ENCODE measurements at regions not wholly inside any gene's neighbourhood (a gene's known extent, or its start where the extent isn't known, plus 50 kb on each side); places are given as distances from the start of the nearest gene placed in this dataset.
"Not testable (repeated sequence)": the region's sequence is repeated elsewhere in the genome, so short reads cannot be mapped to it uniquely, and the experiment has no call there.

DNA sequence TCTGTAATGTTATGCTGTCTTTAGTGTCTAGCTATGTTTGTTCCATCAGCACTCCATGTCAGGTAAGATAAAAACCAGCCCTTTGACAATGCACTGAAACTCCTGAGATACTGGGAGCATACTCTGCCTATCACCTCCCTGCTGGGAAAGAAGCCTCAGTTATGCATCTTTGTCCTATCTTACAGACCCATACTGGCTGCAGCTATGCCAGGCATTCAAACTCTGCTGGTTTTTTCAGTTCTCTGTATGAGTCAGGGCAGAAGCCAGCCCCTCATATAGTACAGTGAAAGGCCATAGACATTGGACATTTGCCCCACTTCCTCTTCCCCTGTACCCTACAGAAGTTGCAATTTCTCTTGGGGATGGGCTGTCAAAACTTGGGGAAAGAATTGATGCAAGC lies 181.1 kb upstream of the RGPD4 start:
- no peak for DNase-seq

DNA sequence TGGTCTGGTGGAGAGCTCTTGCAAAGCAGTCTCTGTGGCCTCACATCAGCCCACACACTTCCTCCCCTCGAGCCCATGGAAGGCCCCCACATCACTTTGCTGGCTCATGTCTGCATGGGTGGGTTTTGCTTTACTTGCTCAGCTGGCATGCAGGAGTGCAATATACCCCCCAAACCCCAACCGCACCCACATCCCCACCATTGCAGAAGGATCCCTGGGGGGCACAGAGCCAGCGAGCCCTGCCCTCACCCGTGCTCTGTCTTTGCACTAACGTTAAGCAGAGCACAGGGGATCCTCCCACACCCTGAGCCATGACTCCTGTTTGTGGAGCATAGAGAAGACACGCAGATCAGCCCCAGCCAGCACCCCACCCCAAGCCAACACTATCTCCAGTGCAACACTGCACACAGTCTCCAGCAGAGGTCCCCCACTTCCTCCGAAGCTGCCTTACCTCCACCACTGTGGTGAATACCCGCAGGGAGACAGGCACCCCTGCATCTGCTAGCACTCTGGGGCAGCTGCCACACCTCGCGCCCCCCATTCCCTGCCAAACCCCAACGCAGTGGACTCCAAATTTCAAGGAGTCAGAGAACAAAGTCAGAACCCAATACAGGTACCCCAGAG lies 177.8 kb upstream of the RGPD4 start:
- DNase-seq = no peak

DNA sequence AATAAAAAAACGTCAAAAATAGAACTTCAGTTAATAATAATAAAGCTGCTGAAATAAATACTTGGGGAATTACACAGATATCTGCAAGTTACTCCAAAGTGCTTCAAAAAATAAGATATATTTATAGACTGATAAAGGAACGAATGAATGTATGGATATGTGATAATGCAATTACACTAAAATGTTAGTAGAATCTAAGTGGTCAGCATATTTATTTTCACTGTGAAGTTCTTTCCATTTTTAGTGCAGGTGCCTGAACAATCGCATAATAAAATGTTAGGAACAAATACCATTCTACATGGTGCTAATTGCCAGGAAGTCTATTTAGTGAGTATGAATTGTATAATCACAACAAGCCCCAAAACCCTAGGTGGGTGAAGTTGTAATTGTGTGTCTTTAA lies 169.6 kb upstream of the RGPD4 start:
- no peak for DNase-seq

DNA sequence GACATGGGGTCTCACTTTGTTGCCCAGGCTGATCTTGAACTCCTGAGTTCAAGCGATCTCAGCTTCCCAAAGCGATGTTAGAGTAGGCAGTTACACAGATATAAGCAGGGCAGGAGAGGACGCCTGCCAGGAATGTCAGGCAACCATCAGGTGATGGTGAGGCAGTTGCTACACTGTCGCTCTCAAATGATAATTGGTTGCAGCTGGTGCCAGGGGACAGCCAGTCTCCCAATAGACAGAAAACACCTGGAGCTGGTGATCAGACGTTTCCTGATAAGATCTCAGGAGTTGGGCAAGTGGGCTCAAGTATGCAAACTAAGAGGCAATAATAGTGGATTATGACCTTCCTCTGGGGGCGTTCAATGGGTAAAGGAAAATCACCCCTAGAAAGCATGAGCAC lies 163.1 kb upstream of the RGPD4 start:
- DNase-seq = no peak

DNA sequence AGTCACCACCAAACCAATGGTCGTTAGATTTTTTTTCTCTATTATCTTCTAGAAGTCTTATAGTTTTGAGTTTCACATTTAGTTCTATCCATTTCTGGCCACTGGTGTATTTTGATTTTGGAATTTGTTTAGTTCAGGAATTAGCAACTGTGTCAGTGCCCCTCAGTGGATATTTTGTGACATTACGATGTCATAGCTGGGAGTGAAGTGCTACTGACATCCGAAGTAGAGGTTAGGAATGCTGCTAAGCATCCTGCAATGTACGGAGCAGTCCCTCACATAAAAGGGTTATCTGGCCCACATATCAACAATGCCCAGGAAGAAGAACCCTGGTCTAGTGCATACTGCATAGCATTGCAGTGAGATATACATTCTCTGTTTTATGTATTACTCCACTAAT lies 157.4 kb upstream of the RGPD4 start:
- no peak for DNase-seq

DNA sequence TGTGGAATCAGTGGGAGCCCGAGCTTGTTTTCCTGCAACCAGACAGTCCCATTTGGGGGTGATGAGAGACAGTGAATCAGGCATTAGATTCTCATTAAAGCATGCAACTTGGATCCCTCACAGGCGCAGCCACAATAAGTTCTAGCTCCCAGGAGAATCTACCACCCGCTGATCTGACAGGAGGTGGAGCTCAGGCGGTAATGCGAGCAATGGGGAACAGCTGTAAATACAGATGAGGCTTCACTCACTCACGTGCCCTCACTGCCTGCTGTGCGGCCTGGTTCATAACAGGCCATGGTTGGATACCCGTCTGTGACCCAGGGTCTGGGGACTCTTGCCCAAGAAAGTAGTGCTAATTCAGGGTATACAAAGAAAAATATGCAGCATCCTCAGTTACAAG lies 144.8 kb upstream of the RGPD4 start:
- DNase-seq = no peak

DNA sequence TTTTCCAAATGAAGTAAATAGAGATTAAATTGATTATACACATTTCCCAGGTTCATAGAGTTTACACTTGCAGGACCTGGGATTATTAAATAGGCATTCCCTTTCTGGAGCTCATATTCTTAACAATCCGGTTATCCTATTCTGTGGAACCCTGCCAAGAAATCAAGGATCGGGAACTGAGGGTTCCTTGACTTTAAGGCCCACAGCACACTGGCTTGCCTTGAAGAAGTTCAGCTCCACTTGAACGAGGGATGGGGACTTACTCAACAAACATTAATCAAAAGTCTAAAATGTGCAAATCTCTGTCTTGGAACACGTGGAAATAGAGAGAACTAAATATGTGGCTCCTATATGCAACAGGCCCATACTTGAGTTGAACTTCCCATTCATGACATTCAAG lies 142.3 kb upstream of the RGPD4 start:
- no peak for DNase-seq

DNA sequence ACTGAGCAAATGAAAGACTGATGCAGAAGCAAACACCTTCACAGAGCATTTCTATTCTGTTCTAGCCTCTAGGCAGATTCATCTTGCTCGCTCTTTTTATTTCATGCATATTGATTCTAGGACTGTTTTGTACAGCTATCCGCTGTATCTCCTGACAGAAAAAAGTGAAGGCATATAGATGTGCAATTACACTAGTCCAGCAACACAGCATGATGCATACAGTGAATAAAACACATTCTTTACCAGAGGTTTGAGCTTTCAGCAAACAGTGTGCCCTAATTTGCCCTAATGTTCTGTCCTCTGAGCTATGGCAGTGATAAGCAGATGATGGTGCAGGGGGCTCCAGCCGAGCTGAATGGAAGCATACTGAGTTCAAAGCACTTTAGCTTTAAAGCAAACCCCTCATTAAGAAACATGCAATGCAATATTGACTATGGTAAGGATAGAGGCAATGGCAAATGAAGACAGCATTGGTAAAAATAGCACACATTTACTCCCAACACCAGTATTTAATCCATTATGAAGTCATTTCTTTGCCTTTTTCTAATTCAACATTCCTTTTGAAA lies 141.2 kb upstream of the RGPD4 start:
- DNase-seq = peak; percentile 23

DNA sequence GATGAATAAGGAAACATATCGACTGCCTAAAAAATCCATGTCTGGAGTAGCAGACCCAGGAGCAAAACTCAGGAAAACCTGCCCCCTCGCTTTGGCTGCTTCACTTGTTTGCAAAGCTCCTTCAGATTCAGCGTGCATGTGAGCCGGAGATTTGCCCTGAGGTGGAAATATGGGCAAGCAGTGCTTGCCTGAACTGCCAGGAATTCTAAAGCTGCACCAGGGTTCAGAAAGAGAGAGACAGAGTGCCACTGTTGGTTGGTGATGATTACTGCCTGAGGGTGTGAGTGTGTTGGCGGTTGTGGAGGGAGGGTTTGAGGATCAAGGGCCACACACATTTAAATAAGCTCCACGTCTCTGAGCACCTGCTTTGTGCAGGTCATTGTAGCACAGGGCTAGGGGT lies 139.6 kb upstream of the RGPD4 start:
- no peak for DNase-seq

DNA sequence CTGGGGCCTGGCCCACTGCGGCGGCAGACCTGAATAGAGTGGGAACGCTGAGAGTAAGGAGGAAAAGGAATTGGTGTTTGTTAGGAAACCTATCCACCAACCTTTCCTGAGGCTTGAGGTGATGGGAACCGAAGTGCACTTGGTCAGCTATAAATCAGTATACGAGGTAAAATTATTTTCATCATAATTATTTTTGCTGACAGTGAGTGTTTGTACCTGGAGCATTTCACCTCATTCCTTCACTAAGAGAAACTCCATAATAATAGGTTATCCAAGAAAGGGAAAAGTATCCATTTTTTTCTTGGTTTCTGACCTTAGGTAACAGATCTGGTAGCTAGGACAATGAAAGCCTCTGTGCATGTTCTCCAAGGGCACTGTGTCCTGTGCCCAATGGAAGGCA lies 138.6 kb upstream of the RGPD4 start:
- DNase-seq = no peak

DNA sequence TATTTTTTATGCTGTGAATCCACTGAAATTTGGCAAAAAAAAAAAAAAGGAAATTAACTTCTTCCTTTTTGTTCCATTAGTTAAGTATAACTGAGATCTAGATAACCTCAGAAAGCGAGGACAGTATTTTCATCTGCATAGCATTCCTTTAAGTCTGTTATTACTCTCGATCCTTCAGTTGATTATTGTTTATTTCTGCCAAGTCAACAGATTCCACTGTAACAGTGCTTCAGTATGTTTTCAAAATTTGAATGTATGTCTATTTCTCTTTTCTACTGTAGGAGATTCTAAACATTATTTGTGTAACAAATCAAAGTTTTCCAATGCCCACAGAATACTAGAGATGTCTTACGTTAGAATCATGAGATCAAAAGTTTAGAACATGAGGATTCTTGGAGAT lies 133.1 kb upstream of the RGPD4 start:
- no peak for DNase-seq

DNA sequence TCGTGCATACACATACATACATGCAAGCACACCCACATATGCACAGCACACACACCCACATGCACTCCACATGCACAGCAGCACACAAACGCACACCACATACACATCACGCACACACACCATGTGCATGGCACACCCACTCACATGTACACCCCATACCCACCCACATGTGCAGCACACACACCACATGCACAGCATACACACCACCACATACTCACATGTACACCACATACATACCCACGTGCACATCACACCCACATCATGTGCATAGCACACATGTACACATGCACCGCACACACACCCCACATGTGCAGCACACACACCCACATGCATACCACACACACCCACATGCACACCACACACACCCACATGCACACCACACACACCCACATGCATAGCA lies 132.0 kb upstream of the RGPD4 start:
- DNase-seq = no peak

DNA sequence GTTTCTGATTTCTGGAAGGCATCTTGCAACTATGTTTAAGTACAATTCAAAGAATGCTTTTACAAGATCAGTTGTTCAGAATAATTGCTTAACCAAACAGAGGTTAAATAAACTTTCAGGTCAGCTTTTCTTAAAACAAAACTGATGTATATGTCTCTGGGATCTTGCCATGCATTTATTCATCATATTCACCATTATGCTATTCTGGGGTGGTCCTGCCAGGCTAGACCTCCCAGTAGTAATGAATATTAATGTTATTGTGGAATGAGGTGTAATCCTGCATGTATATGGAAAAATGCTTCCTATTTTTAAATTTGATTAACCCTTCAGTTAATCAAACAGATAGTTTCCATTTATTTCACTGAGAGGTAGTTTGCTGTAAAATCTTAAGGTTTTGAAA lies 129.3 kb upstream of the RGPD4 start:
- no peak for DNase-seq

DNA sequence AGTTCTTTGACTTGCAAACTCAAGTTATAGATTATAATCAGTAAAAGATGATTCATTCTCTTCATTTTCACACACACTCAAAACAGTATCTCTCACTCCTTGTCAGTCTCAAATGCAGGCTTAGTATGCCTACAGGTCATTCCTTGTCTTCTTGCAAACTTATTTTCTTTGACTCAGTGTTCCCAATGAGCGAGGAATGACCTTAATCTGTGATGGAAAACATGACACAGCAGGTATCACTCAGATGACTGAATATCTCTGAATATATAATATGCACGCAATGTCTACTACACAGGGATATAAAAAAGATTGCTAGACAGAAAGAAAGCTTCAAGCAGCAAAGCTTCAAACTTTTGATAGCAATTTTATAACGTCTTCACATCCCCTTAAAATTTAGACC lies 127.8 kb upstream of the RGPD4 start:
- no peak for DNase-seq

DNA sequence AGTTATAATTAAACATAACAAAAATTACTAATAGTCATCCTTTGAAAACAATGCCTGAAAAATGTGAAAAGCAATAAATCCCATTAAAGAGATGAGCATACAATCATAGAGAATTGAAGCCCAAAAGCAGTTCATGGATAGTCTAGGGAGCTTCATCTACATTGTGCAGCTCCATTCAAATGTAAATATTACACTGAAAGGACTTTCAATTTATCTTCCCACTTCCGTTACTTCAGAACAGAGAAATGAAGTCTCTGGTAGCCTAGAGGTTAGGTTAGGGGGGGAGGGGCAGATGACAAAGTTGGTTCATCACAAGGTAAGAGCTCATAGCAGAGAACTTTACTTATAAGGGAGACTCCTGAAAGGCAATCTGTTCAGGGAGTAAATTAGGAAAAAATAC lies 126.6 kb upstream of the RGPD4 start:
- DNase-seq = no peak

DNA sequence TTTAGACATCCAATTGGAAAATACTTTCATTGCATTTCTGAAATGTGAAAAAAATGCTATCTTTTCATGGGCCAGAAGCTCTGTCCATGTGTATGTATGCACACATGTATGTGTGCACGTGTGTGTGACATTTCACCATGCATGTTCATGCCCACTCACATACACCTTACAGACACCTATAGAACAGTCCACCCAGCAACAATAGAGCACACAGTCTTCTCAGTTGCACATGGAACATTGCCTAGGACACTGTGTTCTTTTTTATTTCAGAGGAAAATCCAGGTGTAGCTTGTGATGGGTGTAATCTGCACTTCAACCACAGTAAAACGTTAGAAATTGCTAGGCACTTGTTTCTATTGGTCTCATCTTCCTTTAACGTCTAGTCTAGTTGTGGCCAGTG lies 114.8 kb upstream of the RGPD4 start:
- DNase-seq = no peak

DNA sequence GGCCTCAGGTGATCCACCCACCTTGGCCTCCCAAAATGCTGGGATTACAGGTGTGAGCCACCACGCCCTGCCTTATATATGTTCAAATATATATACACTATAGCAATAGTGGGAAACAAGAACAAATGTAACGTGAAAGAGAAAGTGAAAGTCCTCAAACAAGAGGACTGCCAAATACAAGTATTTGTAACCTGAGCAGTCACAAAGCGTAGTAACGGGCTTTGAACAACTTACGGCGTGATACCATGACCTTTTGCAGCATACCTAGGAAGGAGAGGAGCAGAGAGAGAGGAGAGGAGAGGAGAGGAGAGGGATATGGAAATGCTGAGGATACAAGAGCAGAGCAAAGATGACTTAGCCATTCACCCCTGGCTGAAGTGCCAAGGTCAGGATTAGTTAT lies 113.8 kb upstream of the RGPD4 start:
- DNase-seq = no peak

DNA sequence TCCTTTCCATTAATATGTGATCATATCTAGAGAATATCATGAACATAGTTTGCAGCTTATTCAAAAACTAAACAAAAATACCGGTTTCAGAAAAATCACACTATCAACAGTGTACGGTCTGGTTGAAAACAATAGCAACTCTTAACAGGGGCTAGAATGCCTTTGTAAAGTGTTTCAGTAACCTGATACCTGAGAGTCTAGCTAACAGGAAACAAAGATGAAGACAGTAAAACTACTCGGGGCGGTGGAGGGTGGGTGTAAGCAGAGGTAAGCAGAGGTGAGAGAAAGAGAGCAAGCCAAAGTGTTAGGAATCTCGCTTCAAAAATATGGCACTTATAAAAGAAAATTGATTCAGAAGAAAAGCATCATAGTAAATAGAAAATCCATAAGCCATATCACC lies 109.0 kb upstream of the RGPD4 start:
- DNase-seq = no peak

DNA sequence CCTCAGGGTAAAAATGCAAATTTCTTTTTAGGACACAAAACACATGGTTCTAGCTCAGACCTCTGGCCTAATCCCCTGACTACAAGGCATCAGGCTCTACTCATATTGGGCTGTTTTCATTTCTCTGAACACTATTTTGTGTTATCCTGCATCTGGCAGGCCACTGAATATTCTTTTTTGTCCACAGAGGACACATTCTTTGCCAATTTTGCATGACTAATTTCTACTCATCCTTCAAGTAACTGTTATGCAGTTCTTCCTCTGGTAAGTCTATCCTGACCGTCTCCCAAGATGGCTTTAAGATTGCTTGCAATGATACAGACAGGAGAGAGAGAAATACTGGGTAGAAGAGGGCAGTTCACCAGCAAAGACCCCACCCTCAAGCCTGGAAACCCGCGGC lies 107.6 kb upstream of the RGPD4 start:
- DNase-seq = peak; percentile 11

DNA sequence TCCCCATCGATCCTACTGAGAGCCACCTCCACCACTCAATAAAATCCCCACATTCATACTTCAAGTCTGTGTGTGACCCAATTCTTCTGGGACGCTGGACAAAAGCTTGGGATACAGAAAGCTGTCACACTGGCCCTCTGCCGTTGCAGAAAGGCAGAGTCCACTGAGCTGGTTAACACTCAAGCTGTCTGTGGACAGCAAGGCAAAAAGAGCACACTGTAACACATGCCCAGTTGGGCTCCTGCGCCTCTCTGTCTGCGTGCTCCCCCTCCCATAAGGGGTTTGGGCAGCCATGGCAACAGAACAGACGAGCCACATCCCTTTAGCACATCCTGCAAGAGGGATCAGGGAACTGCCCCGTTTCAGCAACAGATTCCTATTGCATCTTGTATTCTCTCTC lies 106.9 kb upstream of the RGPD4 start:
- DNase-seq = peak; percentile 66

DNA sequence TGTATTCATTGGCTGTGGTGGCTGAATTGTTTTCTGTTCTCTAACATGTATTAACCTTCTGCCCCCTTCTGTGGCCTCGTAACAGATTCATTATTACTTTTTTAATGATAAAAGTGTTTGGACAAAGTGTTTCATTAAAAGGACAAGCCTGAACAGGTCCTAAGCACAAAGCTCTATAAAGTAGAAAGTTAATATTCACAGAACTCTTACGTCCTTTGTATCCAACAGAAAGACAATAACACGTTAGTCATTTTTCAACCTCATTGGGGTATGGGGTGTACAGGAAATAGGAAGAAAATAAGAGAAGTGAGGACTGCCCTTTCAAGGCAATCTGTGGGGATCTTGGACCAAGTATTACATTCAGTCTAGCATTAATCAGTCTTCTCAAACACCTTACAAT lies 105.5 kb upstream of the RGPD4 start:
- DNase-seq = no peak

DNA sequence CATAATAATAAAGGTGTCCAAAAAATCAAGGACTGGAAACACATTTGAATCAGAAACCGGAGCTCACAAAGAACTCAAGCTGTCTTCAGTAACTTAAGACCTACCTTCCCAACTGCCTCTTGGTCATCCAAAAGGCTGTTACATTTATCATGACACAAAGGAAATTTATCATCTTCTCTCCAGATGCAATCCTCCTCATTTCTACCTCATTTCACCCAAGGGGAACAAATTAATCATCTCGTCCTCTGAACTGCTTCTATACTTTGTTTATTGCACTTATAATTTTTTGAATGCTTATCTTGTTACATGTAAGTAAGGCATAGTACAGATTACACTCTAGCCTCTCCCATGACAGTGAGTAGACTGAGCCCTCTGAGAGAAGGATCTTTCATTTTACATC lies 105.1 kb upstream of the RGPD4 start:
- DNase-seq = no peak

DNA sequence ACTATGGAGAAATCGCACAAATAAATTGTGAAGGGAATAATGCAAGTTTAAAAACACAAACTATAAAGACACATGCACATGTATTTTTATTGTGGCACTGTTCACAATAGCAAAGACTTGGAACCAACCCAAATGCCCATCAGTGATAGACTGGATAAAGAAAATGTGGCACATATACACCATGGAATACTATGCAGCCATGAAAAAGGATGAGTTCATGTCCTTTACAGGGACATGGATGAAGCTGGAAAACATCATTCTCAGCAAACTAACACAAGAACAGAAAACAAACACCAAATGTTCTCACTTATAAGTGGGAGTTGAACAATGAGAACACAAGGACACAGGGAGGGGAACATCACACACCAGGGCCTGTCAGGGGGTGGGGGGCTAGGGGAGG lies 100.9 kb upstream of the RGPD4 start:
- DNase-seq = not testable (repeated sequence)

DNA sequence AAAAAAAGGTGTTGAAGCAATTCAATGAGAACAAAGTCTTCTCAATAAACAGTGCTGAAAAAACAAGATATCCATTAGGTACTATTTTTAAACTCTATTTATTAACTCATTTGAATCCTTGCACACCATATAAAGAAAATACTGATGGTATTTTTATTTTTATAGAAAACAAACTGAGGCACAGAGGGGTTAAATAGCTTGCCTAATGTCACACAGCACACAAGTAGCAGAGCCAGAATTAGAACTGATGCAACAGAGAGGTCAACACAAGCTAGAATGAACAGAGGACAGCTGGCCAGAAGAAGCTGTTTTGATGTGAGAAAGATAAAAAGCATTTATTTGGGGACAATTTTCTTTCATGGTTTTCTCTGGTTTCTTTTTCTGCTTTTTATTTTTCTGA lies 99.4 kb upstream of the RGPD4 start:
- no peak for DNase-seq

DNA sequence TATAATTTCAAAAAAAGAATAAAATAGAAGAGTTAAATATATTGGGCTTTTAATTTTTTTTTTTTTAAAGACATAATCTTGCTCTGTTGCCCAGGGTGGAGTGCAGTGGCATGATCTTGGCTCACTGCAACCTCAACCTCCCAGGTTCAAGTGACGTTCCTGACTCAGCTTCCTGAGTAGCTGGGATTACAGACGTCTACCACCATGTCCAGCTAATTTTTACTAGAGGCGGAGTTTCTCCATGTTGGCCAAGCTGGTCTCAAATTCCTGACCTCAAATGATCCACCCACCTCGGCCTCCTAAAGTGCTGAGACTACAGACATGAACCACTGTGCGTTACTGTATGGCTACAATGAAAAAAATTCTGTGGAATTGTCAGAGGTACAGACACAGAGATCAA lies 98.1 kb upstream of the RGPD4 start:
- DNase-seq = no peak

DNA sequence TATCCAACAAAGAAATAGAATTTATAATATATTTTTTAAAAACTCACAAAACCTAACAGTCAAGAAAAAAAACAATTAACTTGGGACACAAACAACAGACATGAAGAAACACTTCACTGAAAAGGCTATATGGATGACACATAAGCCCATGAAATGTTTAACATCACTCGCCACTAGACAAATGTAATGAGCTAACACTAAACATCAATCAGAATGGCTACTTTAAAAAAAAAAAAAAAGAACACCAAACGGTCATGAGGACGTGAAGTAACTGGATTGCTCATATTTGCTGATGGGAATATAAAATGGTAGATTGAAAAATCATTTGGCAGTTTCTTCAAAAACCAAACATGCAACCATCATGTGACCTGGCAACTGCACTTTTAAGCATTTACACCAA lies 97.3 kb upstream of the RGPD4 start:
- no peak for DNase-seq
